ENCODE measurements at regions not wholly inside any gene's neighbourhood (a gene's known extent, or its start where the extent isn't known, plus 50 kb on each side); places are given as distances from the start of the nearest gene placed in this dataset.
"Not testable (repeated sequence)": the region's sequence is repeated elsewhere in the genome, so short reads cannot be mapped to it uniquely, and the experiment has no call there.

DNA sequence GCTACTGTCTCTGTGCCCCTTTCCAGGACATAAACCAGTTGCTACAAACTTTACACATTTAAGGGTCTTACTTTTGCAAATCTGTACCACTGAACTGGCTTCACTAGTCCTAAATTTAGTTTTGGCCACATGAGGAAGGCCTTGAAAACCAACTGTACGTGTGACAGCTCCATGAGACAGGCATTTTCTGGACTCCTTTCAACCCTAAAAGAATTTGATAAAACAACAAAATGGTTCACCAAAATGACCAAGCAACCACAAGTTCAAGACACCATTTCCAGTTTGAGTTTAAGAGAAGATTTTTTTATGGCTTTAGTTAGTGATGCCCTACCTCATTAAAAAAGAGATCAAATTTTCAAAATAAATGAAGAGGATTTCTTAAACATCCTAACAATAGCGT is 246.4 kb downstream of the ZNF674 start:
- no peak for DNase-seq (ENCODE audit: low read depth)

DNA sequence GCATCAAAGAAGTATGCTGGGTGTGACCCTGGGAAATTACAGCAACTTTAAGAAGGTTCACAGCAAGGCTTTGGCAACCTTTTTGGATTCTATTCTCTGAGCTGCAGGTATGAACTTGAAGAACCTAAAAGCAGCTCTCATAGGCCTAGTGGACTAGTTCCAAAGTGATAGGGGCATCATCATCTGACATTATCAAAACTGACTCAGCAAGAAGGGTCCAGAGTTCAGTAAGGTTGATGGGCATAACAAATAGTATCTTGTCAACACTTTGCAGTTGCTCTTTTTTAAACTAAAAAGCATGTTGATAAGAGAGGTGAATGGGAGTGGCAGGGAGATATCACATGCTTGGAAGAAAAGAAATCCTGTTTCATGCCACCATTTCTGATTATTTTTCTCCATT is 249.3 kb downstream of the ZNF674 start:
- DNase-seq (ENCODE audit: low read depth) = no peak

DNA sequence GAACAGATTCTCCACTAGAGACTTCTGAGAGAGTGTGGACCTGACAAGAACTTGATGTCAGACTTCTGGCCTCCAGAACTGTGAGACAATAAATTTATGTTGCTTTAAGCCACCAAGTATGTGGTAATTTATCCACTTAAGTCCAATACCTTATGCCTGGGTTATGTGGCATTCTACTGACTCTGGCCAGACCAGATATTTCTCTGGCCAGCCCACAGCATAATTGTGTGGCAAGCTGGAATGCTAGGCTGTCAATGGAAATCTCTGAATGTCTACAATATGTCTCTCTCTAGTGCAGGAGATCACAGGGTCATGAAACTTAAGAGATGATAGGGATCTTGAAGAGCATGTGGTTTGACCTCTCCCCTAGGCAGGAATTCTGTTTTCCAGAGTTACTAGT is 251.0 kb downstream of the ZNF674 start:
- DNase-seq (ENCODE audit: low read depth) = no peak

DNA sequence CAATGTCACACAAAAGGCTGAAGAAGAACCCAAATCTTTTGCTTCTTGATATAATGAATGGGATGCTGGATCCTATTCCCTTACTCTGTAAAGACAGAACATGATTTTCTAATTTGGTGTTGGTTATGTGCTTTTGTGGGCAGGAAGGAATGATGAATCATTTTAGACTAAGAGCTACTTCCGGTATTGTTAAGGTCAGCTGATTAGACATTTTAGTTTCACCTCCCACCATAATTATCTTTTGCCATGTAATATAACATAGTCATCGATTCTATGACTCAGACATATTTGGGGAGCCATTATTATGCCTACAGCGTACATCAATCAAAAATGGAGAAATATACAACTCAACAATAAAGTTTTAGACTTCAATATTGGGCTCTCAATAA is 265.3 kb downstream of the ZNF674 start:
- no peak for DNase-seq (ENCODE audit: low read depth)

DNA sequence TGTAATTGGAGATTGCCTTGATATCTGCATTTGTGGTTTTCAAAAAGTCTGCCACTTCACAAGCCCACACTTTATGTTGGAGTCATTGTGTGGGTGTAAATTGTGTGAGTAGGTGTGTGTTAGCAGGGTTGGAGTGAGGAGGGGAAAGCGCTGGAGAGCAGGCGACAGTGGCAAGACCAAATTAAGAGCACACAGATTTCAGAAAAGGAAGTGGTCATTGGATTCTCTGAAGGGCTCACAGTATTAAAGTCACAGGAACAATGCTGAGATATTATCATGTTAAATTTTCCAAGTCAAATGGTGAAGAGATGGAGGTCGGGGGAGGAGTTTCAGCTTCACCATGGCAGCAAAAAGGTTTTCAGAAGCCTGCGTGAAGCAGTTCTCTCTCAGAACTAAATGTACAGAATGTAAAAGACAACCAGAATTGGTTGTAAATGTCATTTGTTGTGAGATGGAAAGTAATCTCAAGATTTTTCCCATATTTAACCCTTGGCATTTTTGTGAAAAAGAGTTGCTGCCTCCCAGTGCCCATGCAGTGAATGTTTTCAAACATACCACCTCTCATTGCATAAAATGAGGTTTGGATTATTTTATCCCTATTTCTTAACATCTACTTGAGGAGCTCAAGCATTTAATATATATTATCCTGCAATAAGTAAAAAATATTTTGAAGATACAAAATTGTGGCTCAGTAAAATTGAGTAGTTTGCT is 265.9 kb downstream of the ZNF674 start:
- no peak for DNase-seq (ENCODE audit: low read depth)

DNA sequence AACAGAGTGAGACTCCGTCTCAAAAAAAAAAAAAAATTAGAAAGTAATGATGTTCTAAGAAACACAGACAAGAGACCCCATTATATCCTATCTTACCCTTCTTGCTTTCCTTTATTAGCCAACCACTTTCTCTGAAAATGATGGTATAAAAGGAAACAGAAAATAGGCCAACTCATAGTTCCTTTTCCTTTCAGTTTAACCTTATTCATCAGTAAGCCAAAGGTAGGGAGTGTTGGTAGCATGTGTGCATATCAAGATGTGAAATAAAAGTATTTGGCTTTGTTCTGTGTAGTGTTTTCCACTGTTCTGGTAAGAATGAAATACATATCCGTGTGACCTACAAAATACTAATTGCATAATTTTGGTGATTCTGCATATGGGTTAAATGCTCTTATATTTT is 266.6 kb downstream of the ZNF674 start:
- no peak for DNase-seq (ENCODE audit: low read depth)

DNA sequence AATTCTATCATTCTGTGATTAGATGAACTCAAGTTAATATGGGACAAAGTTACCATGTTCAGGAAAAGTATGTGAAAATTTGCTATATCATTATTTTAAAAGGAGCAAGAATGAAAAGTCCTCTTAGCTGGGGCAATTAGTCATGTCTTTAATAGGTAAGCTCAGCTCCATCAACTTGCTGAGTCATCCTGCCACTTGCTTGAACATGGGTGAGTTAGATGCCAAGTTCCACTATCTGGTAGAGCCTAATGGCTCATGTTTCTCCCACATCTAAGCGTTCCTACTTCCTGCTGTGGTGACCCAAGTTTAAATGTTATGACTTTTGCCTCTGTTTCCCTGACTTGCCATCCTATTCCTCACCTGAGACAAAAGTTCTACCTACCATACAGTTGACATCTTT is 276.8 kb downstream of the ZNF674 start:
- no peak for DNase-seq (ENCODE audit: low read depth)

DNA sequence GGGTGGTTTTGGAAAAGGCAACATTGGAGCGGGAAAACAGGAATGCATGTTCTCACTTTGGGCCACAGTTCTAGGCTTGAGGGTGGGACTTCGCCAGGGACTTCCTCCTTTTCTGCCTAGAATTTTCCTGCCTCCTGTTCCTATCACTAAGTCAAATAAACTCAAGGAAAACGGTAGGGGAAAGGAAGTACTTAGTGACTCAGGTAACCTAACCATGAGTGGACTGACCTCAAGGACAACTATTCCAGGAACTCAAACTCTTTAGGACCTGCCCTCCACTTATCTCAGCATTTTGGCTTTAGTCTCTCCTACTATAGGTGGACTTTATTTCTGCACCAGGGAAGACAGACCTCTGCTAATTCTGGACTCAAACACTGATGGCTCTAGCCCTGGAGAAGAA is 281.7 kb downstream of the ZNF674 start:
- DNase-seq (ENCODE audit: low read depth) = no peak

DNA sequence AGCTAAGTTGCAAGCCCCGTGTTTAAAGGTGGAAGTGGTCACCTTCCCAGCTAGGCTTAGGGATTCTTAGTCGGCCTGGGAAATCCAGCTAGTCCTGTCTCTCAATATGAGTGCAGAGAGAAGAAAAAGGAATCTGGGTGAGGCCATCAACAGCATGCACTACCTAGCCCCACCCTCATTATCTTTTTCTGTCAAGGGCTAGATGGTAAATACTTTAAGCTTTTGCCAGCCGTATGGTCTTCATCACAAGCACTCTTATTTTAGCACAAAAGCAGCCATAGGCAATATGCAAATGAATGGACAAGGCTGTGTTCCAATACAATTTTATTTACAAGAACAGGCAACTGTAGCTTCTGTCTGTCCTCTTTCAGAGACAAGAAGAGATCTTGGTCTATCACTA is 282.9 kb downstream of the ZNF674 start:
- DNase-seq (ENCODE audit: low read depth) = no peak

DNA sequence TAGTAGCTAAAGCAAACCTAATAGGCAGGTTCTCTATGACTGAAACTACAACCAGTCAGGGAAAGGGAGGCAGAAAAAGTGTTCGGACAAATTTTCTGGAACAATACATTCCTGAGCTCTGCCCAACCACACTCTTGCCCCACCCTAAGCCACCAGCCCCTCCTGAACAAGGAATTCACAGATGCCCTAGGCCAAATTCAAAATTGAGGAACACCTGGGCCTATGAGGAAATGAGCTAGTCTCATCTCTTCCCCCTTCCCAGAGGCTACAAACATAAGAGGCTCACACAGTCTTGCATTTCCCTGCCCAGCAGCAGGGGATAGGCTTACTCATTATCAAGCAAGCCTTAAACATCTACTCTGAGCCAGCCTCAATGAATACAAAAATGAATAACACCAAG is 284.7 kb downstream of the ZNF674 start:
- DNase-seq (ENCODE audit: low read depth) = no peak

DNA sequence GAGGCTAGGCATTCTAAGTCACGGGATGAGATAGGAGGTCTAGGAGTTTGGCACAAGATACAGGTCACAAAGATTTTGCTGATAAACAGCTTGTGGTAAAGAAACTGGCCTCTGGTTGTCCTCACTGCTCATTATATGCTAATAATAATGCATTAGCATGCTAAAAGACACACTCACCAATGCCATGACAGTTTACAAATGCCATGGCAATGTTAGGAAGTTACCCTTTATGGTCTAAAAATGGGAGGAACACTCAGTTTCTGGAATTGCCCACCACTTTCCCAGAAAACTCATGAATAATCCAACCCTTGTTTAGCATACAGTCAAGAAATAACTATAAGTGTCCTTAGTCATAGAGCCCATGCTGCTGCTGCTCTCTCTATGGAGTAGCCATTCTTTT is 286.9 kb downstream of the ZNF674 start:
- DNase-seq (ENCODE audit: low read depth) = no peak

DNA sequence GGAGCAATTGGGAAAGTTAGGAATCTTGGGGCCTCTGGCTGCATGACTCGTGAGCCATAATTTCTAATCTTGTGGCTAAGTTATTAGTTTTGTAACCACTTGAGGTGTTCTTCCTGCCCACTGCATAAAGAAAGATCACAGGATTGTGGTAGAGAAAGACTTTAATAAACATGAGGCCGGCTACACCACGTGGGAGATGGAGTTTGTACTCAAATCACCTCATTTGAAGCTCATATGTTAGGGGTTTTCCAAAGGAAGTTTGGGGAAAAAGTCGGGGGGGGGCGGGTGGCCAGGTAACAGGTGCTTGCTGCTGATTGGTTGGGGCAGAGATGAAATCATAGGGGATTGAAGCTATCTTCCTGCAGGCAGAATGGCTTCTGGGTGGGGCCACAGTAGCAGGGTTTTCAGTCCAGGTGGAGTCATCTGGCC is 287.8 kb downstream of the ZNF674 start:
- no peak for DNase-seq (ENCODE audit: low read depth)

DNA sequence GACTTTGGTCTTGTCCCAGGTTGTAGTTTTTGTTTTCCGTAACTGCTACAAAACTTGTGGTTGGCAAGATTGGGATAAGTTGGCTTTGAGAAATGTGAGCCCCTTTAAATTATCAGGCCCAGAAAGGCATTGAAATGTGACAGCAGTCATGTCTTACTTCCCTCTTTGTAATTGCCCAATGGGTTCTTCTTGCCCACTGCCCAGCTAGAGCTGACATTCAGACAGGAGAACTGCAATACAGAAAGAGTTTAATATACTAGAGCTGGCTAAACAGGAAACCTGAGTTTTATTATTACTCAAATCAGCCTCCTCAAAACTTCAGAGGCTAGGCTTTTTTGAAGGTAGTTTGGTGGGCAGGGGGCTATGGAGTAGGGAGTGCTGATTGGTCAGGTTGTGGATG is 288.3 kb downstream of the ZNF674 start:
- DNase-seq (ENCODE audit: low read depth) = no peak

DNA sequence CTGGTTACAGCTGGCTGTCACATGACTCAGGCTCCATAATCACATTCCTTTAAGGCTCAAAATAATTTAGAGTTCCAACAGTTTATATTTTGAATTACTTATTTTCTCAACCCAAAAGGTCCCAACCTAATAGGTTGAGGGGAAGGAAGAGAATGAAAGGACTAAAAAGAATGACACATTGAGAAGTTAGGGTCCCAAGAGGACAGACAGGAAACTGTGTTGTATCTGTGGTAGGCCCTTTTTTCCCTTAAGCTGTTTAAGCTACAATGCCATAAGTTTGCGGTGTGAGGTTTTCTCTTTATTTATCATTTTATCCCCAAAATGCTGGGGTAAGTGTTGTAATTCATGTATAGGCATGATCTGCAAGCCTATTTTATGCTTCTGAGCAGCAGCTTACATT is 290.2 kb downstream of the ZNF674 start:
- no peak for DNase-seq (ENCODE audit: low read depth)

DNA sequence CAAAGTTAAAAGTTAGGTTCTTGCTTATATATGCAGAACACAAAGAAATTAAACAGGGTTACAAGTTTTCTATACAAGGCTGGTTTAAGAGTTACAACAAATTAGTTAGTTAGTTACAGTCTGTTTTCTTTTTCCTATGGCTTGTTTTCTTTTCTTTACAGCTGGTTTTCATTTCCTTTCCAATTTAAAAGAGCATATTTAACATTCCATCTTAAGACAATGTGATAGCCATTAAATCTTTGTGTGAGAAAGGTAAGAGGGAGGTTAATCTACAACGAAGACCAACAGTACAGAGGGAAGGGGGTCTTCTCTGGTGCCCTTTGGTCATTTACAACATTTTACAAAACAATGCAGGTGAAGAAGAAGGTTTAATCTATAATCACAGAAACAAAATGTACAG is 290.6 kb downstream of the ZNF674 start:
- DNase-seq (ENCODE audit: low read depth) = no peak

DNA sequence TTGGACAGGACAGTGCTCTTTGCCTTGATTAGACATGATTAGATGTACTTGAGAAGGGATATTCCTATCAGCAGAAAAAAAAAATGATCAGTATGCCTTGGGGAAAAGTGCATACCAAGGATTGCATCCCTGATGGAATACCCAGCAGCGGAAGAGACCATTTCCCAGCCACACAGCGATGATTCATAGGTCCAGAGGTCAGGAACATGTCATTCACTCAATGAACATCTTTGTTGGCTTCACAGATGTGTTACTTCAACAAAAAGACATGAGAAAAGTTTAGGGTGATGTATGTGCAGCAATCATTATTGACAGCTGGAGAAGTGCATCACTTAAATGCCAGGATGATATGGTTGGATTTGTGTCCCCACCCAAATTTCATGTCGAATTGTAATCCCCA is 293.5 kb downstream of the ZNF674 start:
- no peak for DNase-seq (ENCODE audit: low read depth)

DNA sequence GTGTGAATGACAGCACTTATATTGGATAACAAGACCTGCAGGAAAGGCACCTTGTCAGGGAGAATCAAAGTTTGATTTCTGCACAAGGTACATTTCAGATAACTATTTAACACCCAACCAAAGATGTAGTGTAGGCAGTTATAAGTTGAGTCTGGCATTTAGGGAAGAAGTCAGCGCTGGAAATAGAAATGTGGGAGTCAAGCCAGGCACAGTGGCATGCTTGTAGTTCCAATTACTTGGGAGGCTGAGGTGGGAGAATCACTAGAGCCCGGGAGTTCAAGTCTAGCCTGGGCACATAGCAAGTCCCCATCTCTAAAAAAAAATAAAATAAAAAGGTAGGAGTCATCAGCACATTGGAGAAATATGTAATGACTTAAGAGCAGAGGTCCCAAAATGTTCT is 295.1 kb downstream of the ZNF674 start:
- DNase-seq (ENCODE audit: low read depth) = no peak

DNA sequence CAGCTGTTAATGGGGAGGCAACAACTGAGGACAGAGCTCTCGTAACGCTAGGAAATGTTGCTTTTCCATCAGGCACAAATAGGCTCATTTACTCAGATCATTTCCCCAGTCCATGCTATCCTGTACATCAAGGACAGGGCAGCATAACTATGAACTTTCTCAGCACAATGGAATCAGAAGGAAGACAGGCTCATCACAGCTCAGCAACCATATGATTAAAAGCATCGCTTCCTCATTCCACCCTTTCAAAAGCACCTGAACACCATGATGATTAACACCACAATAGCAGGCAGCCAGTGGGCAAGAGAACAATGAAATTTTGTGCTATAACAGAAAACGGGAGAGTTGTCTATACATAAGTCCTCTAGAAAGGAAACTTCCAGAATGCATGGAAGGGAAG is 297.8 kb downstream of the ZNF674 start:
- no peak for DNase-seq (ENCODE audit: low read depth)

DNA sequence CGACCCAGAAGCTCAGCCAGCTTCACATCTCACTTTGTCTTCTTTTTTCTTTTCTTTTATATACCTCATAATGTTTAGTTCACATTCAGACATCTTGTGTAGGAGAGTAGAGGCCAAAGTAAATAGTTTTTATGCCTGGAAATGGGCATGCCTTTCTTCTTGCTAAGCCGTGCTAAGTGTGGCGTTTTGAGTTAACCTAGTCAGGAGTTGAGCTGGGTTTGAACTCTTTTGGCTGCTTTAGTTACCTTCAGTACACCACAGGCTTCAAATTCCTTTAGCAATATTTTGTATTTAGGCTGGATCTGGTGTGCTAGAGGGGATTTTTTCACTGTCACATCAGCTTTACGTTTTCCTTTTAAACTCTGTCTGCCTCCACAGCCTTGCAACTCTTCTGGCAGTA is 300.8 kb downstream of the ZNF674 start:
- no peak for DNase-seq (ENCODE audit: low read depth)

DNA sequence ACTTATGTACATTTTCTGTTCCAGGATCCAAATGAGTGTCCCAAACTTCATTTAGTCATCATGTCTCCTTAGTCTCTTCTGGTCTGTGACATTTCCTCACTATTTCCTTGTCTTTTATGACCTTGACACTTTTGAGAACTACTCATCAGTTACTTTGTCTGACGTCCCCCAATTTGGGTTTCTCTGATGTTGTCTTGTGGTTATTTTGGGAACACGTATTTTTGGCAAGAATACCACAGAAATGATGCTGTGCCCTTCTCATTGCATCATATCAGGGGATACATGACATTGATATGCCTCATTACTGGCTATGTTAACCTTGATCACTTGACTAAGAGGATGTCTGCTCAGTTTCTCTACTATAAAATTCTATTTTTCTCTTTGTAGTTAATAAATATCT is 308.8 kb downstream of the ZNF674 start:
- DNase-seq (ENCODE audit: low read depth) = no peak

DNA sequence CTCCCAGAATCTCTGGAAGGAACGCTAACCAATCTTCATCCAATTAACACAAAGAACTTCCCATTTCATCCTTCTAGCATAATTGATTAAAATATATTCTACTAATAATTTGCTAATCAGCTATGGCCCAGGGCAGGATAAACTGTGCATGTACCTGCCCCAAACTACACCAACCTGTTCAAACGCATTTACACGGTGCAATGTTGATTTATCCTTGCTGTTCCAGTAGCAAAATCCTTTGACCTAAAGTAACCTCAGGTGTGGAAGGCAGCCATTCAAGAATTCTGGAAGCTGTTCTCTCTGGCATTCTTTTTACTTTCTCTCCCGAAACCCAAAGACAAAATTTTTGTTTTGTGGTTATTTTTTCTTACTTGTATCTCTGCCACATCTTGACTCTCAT is 309.4 kb downstream of the ZNF674 start:
- DNase-seq (ENCODE audit: low read depth) = no peak

DNA sequence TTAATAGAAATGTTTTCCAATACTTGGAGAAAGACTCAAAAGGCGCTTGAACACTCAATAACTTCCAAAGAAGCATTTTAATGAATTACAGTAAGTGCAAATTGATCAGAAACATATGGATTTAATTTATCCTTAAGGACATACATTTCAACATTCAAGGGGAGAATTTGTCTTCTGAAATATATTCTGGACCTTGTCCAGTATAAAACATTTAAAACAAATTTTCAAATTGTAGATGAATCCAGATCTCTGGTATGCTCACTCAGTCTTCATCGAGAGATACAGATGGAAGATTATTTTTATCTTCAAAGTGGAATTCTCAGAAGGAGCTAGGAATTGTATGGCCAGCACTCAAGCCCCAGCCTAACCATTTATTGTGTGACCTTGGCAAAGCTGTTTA is 310.4 kb downstream of the ZNF674 start:
- no peak for DNase-seq (ENCODE audit: low read depth)

DNA sequence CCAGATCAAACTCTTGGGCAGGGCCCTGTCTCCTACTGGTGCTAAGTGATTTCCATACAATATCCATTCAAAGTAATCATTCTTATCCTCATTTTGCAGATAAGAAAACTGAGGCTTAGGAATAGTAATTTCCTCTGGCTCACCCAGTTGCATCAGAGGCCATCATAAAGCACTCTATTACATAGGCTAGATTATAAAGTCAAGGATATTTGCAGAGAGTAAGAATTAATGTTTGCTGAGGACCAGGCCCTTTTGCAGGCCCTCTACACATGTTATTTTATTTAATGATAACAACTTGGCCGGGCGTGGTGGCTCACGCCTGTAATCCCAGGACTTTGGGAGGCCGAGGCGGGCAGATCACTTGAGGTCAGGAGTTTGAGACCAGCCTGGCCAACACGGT is 316.8 kb downstream of the ZNF674 start:
- DNase-seq (ENCODE audit: low read depth) = no peak

DNA sequence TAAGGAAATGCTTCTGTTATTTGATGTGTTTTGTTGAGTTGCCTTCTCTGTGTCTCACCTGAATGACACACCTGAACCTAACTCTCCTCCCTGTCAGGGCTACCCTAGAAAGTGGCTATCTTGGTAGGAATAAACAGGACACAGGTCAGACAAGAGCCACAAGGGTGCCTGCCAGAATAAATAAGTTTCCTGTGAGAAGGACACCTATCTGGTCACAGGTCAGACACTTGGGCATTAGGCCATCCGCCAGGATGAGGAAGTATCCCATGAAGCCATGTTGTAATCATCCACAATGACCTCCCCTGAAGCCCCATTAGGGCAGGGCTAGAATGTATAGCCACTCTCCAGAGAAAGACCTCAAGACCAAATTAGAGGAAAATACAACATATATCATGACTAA is 318.8 kb downstream of the ZNF674 start:
- no peak for DNase-seq (ENCODE audit: low read depth)

DNA sequence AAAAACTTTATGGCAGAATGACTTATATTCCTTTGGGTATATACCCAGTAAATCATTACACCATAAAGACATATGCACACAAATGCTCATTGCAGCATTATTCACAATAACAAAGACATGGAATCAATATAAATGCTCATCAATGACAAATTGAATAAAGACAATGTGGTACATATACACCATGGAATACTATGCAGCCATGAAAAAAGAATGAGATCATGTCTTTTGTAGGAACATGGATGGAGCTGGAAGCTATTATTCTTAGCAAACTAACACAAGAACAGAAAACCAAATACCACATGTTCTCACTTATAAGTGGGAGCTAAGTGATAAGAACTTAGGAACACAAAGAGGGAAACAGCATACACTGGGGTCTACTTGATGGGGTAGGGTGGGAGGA is 321.7 kb downstream of the ZNF674 start:
- not testable (repeated sequence) for DNase-seq (ENCODE audit: low read depth)

Data from stimulated activated CD8-positive, alpha-beta memory T cell treated with anti-CD3 and anti-CD28 coated beads, Interleukin-15, amount 100 ng/mL, for 1 hour (primary cell).